OCI-LY3 (cell line): ENCODE measurements at regions not wholly inside any gene's neighbourhood (a gene's known extent, or its start where the extent isn't known, plus 50 kb on each side); places are given as distances from the start of the nearest gene placed in this dataset.

Experiments
- H2AFZ ChIP-seq: fragments of 200-600, 300-600 bp; shearing (Covaris generic); 2 replicates; pipeline ENCODE4 v1.6.0; 2014; ENCODE audit warnings: antibody characterized with exemption, low read depth, low read length
- H3K27ac ChIP-seq: fragments of 200-600, 300-600 bp; sonication (generic); 2 replicates; pipeline ENCODE4 v1.5.1; 2014; ENCODE audit warnings: mild to moderate bottlenecking, low read length, moderate library complexity, mixed read lengths
- H3K27me3 ChIP-seq: fragments of 200-600, 300-600 bp; sonication (generic); 2 replicates; pipeline ENCODE4 v1.6.1; 2014; ENCODE audit warnings: low read depth, low read length, mixed read lengths
- H3K36me3 ChIP-seq: fragments of 200-600, 300-600 bp; sonication (generic); replicated peaks from 2 replicates; pipeline ENCODE3; 2014; ENCODE audit warnings: low read depth, low read length, mixed read lengths
- H3K4me1 ChIP-seq: fragments of 300-600, 200-600 bp; sonication (generic); 2 replicates; pipeline ENCODE4 v1.6.1; 2014; ENCODE audit warnings: low read length, mixed read lengths
- H3K4me2 ChIP-seq: fragments of 200-600, 300-600 bp; sonication (generic); 2 replicates; pipeline ENCODE4 v1.6.1; 2014; ENCODE audit warnings: low read length, mixed read lengths
- H3K4me3 ChIP-seq: fragments of 300-600, 200-600 bp; sonication (generic); 2 replicates; pipeline ENCODE4 v1.5.1; 2014; ENCODE audit warnings: antibody characterized with exemption, mild to moderate bottlenecking, low read length, moderate library complexity
- H3K79me2 ChIP-seq: fragments of 300-600, 200-600 bp; shearing (Covaris generic); 2 replicates; pipeline ENCODE4 v1.6.1; 2014; ENCODE audit warnings: mild to moderate bottlenecking, low read length, mixed read lengths
- H3K9ac ChIP-seq: fragments of 300-600, 200-600 bp; shearing (Covaris generic); 2 replicates; pipeline ENCODE4 v1.6.0; 2014; ENCODE audit warnings: mild to moderate bottlenecking, low read length, moderate library complexity
- H3K9me3 ChIP-seq: fragments of 200-600, 300-600 bp; shearing (Covaris generic); 2 replicates; pipeline ENCODE4 v1.6.1; 2014; ENCODE audit warnings: low read length, mixed read lengths; ENCODE audit not compliant: insufficient read depth
- H4K20me1 ChIP-seq: fragments of 200-600, 300-600 bp; sonication (generic); 2 replicates; pipeline ENCODE4 v1.6.1; 2016; ENCODE audit warnings: low read length, mixed read lengths; ENCODE audit not compliant: insufficient read depth
- EZH2phosphoT487 ChIP-seq: fragments of 200-600 bp; shearing (Covaris generic); IDR thresholded peaks from 2 replicates; pipeline ENCODE4 v1.6.1; 2018; ENCODE audit warnings: antibody characterized with exemption, mixed run types, low read depth
- TF ChIP-seq, protein P1 (sequence below): fragments of 200-600, 300-600 bp; sonication (generic); IDR thresholded peaks from 2 replicates; pipeline ENCODE4 v1.5.1; 2014; ENCODE audit warnings: antibody characterized with exemption, low read length, low read depth

DNA sequence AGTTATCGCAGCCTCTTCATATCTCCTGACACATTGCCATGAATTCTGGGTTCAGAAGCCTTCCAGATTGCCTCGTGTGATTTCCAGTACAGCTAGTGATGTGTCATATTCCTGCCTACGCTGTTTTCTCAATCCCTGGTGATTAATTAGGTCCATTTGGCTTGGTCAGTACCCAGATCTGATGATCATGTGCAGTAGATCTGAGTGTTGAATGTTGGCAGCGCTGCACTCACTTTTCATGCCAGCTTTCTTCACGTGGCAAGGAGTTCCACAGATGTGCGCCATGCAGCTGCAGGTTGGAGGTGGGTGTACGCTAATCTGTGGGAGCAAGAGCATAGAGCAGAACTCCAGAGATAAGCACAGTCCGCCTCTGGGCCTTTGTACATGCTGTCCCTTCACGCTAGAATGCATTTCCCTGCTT is 86.9 kb upstream of the COL6A5 start:
- no peak overlapping the region for H3K4me2 ChIP-seq
- no peaks in the 10 kb centered on the region for H3K36me3 ChIP-seq
- no peak overlapping the region for H3K9ac ChIP-seq
- H3K79me2 ChIP-seq: no peaks in the 10 kb centered on the region
- no peaks in the 10 kb centered on the region for H3K4me1 ChIP-seq
- TF ChIP-seq EZH2phosphoT487: no peak
- TF ChIP-seq, protein P1, sequence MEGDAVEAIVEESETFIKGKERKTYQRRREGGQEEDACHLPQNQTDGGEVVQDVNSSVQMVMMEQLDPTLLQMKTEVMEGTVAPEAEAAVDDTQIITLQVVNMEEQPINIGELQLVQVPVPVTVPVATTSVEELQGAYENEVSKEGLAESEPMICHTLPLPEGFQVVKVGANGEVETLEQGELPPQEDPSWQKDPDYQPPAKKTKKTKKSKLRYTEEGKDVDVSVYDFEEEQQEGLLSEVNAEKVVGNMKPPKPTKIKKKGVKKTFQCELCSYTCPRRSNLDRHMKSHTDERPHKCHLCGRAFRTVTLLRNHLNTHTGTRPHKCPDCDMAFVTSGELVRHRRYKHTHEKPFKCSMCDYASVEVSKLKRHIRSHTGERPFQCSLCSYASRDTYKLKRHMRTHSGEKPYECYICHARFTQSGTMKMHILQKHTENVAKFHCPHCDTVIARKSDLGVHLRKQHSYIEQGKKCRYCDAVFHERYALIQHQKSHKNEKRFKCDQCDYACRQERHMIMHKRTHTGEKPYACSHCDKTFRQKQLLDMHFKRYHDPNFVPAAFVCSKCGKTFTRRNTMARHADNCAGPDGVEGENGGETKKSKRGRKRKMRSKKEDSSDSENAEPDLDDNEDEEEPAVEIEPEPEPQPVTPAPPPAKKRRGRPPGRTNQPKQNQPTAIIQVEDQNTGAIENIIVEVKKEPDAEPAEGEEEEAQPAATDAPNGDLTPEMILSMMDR: no peak
- H3K4me3 ChIP-seq: no peak overlapping the region
- H2AFZ ChIP-seq: no peak overlapping the region
- H3K9me3 ChIP-seq: no peaks in the 10 kb centered on the region
- no peaks in the 10 kb centered on the region for H4K20me1 ChIP-seq
- H3K27me3 ChIP-seq: no peaks in the 10 kb centered on the region; the same call in 1 of the 2 replicates
- no peak overlapping the region for H3K27ac ChIP-seq

DNA sequence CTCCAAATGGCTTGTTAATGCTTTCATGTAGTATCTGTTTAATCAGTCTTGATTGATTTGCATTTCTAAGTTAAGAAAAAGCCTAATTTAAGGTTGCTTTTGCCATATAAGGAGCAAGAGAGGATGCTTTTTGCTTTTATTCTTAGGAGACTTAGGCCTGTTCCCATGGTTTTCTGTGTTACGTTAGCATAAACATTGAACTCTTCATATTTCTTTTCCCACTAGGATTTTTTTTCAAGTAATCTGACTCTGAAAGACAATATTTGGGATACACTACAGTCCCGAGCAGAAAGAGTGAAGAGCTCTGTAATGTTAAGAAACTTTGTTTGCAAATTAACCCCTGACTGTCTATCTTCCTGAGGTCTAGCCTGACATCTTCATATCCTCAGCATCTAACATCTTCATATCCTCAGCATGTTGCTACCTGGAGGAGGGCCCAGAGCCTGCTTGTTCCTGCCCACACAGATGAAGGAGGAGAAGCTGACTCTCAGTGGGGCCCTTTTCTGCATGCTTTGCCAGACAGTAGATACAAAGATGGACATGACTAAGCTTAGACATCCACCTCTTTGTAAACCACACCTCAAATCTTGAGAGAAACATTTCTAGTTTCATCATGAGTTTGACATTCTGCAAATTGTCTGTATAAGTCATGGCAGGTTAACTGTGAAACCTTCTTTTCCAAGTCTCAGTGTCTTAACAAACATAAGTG is 86.2 kb upstream of the COL6A5 start:
- H2AFZ ChIP-seq: no peak overlapping the region
- H3K4me3 ChIP-seq: no peak overlapping the region
- no peaks in the 10 kb centered on the region; the same call in 1 of the 2 replicates for H3K27me3 ChIP-seq
- H3K27ac ChIP-seq: no peak overlapping the region
- no peaks in the 10 kb centered on the region for H4K20me1 ChIP-seq
- H3K9ac ChIP-seq: no peak overlapping the region
- H3K4me1 ChIP-seq: no peaks in the 10 kb centered on the region
- H3K9me3 ChIP-seq: no peaks in the 10 kb centered on the region
- no peaks in the 10 kb centered on the region for H3K79me2 ChIP-seq
- H3K36me3 ChIP-seq: no peaks in the 10 kb centered on the region
- H3K4me2 ChIP-seq: no peak overlapping the region
- TF ChIP-seq, protein P1: no peak
- TF ChIP-seq EZH2phosphoT487: no peak

DNA sequence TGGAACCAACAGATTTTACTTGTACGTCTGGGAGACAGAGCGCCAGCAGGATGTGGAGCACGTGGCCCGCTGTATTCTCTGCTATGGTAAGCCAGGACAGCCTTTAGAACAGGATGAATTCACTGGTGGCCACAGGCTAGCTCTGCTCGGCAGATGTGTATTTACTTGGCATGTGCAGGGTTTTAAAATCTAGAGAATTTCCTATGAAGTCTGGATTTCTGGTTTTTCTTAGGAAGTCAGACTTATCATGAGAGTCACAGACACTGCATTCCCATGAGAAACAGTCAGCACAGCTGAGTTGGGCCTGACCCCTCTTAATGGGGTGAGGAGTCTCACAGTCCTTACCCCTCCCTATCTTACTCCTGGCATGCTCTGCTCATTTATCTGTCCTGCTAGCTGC is 84.6 kb upstream of the COL6A5 start:
- H4K20me1 ChIP-seq: no peaks in the 10 kb centered on the region
- H3K36me3 ChIP-seq: no peaks in the 10 kb centered on the region
- H3K79me2 ChIP-seq: no peaks in the 10 kb centered on the region
- no peak overlapping the region for H3K9ac ChIP-seq
- no peak overlapping the region for H2AFZ ChIP-seq
- H3K4me2 ChIP-seq: no peak overlapping the region
- no peaks in the 10 kb centered on the region for H3K4me1 ChIP-seq
- H3K4me3 ChIP-seq: no peak overlapping the region
- TF ChIP-seq, protein P1: no peak
- TF ChIP-seq EZH2phosphoT487: no peak
- H3K27me3 ChIP-seq: no peaks in the 10 kb centered on the region; the same call in 1 of the 2 replicates
- H3K9me3 ChIP-seq: no peaks in the 10 kb centered on the region
- H3K27ac ChIP-seq: no peak overlapping the region

DNA sequence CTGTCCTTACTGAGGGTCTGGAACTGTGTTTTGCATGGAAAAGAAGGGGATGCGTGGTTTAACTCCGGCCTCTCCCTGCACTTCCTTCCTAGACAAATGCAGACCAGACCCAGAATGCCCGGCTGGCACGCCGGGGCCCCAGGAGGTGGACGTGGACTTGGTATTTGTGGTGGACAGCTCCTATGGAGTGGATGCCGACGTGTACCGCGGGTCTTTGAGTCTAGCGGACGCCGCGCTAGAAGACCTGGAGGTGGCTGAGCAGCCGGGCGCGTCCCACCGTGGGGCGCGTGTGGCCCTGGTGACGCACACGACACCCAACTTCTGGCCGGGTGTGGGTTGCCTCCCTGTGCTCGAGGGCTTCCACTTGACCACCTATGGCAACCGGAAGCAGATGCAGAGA is 81.8 kb upstream of the COL6A5 start:
- no peak overlapping the region for H2AFZ ChIP-seq
- peaks cover 9% of the 10 kb centered on the region for H3K27me3 ChIP-seq
- no peaks in the 10 kb centered on the region for H3K79me2 ChIP-seq
- H3K27ac ChIP-seq: no peak overlapping the region
- no peaks in the 10 kb centered on the region for H3K4me1 ChIP-seq
- H3K4me2 ChIP-seq: no peak overlapping the region
- TF ChIP-seq, protein P1: no peak
- no peak for TF ChIP-seq EZH2phosphoT487
- H3K9ac ChIP-seq: no peak overlapping the region
- H3K4me3 ChIP-seq: no peak overlapping the region
- no peaks in the 10 kb centered on the region for H3K36me3 ChIP-seq
- no peaks in the 10 kb centered on the region for H3K9me3 ChIP-seq
- H4K20me1 ChIP-seq: no peaks in the 10 kb centered on the region
